Body of pancreas (tissue), 4 donors: ENCODE measurements at regions not wholly inside any gene's neighbourhood (a gene's known extent, or its start where the extent isn't known, plus 50 kb on each side); places are given as distances from the start of the nearest gene placed in this dataset.

Experiments
- POLR2A ChIP-seq, 3 donors: fragments of 450-650 bp; IDR thresholded peaks; one replicate each; pipeline ENCODE4 v1.6.1; 2016; ENCODE audit warnings: antibody characterized with exemption in 3 of 3, mild to moderate bottlenecking in 2 of 3
- TF ChIP-seq, protein P1 (sequence below), 7 experiments: fragments of 450-650 bp in 4 of 7; fragments of 200-600 bp in 3 of 7; sonication (generic) in 3 of 7; IDR thresholded peaks; one replicate each; pipeline ENCODE4 v1.5.1; 2016 to 2019; ENCODE audit warnings: antibody characterized with exemption in 7 of 7

DNA sequence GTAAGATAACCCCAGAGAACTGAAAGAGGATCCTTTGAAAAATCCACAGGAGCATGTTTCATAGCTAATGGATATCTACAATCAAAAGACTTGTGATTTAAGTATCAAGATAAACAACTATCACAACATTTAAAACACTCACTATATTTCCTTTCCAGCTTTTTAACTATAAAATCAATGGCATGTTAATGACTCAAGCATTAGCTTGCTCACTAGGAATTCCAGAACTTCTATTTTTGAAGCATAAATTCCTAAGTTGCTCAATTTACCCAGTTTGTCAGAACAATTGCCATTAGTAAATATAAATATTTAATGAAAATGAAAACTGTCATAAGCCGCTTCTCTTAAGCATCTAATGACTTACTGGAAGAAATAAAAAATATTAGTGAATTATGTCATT, 355.3 kb downstream of the PRELID2 start:
- TF ChIP-seq, protein P1, sequence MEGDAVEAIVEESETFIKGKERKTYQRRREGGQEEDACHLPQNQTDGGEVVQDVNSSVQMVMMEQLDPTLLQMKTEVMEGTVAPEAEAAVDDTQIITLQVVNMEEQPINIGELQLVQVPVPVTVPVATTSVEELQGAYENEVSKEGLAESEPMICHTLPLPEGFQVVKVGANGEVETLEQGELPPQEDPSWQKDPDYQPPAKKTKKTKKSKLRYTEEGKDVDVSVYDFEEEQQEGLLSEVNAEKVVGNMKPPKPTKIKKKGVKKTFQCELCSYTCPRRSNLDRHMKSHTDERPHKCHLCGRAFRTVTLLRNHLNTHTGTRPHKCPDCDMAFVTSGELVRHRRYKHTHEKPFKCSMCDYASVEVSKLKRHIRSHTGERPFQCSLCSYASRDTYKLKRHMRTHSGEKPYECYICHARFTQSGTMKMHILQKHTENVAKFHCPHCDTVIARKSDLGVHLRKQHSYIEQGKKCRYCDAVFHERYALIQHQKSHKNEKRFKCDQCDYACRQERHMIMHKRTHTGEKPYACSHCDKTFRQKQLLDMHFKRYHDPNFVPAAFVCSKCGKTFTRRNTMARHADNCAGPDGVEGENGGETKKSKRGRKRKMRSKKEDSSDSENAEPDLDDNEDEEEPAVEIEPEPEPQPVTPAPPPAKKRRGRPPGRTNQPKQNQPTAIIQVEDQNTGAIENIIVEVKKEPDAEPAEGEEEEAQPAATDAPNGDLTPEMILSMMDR (IDR thresholded peaks at IDR 0.05) = no peak
- TF ChIP-seq POLR2A (IDR thresholded peaks at IDR 0.05) = no peak
